HCT116 (cell line): ENCODE measurements at regions not wholly inside any gene's neighbourhood (a gene's known extent, or its start where the extent isn't known, plus 50 kb on each side); places are given as distances from the start of the nearest gene placed in this dataset.

Experiments used
- ATAC-seq: fragments of 200-7000 bp; cut with Tn5 transposase; 2 replicates; pipeline ENCODE4 v1.9.1; 2020; ENCODE audit warnings: mild to moderate bottlenecking, moderate library complexity
- BruUV-seq: library from RNA; stranded (reverse); fragments of 400-500 nt; replicated peaks from 2 replicates; lab custom pipeline; 2021; lab: Mats Ljungman, UMichigan
- CTCF ChIA-PET: fragments of 300-600 bp; sonication (Branson Sonifier 250); formaldehyde crosslinking; loops from one replicate; lab custom pipeline; 2021; ENCODE audit warnings: antibody characterized with exemption; lab: Charles Lee
- POLR2A ChIA-PET: fragments of 300-600, 350-600 bp; sonication (Branson Sonifier 250); formaldehyde crosslinking; loops from one replicate; lab custom pipeline; 2021; ENCODE audit warnings: antibody characterized with exemption; lab: Charles Lee
- RAD21 ChIA-PET, 2 experiments: fragments of 300-600 bp; sonication (Branson Sonifier 250); formaldehyde crosslinking; loops; one replicate each; lab custom pipeline; 2023; ENCODE audit warnings: low total read pairs in 2 of 2; ENCODE audit not compliant: uncharacterized antibody in 2 of 2, unreplicated experiment in 2 of 2, low non-redundant PET in 1 of 2; lab: Charles Lee
- DNase-seq: peaks from one replicate; pipeline ENCODE4 v3.0.0-alpha.2; 2010; ENCODE audit warnings: low read depth, low spot score
- H2AFZ ChIP-seq: fragments of 200-600 bp; shearing (Covaris generic), sonication (generic); 2 replicates; pipeline ENCODE4 v1.6.1; 2017; ENCODE audit warnings: low read depth, mixed run types, mixed read lengths, antibody characterized with exemption, low read length; ENCODE audit not compliant: poor library complexity, severe bottlenecking
- H3K27ac ChIP-seq: 2 replicates; pipeline ENCODE4 v1.5.1; 2012; ENCODE audit warnings: low read depth, low read length
- H3K27me3 ChIP-seq: fragments of 200-600 bp; sonication (generic); 2 replicates; pipeline ENCODE4 v1.6.1; 2016; ENCODE audit warnings: mixed run types, low read length, mixed read lengths; ENCODE audit not compliant: insufficient read depth
- H3K36me3 ChIP-seq, 2 experiments: fragments of 200-500 bp in 1 of 2; fragments of 200-600 bp in 1 of 2; sonication (Bioruptor generic) in 1 of 2; sonication (generic) in 1 of 2; 2 replicates each; pipeline versions ENCODE4 v1.5.1 to v1.6.1; 2014 to 2016; ENCODE audit warnings: low read length in 2 of 2, inconsistent platforms in 1 of 2, mixed read lengths in 1 of 2, mixed run types in 1 of 2; ENCODE audit not compliant: insufficient read depth in 2 of 2, control insufficient read depth in 1 of 2
- H3K4me1 ChIP-seq, 2 experiments: fragments of 200-600 bp in 1 of 2; sonication (generic) in 1 of 2; 2 replicates each; pipeline versions ENCODE4 v1.5.1 to v1.6.1; 2012 to 2017; ENCODE audit warnings: low read length in 2 of 2, inconsistent platforms in 1 of 2, mild to moderate bottlenecking in 1 of 2, mixed read lengths in 1 of 2, mixed run types in 1 of 2, moderate library complexity in 1 of 2; ENCODE audit not compliant: insufficient read depth in 2 of 2, control insufficient read depth in 1 of 2
- H3K4me2 ChIP-seq: fragments of 200-600 bp; sonication (generic); 2 replicates; pipeline ENCODE4 v1.6.1; 2017; ENCODE audit warnings: mixed run types, low read length, mixed read lengths
- H3K4me3 ChIP-seq, 2 experiments: fragments of 200-600 bp in 1 of 2; sonication (generic) in 1 of 2; replicated peaks in 1 of 2; 2 replicates each; pipeline ENCODE4 v1.5.1; 2011 to 2016; ENCODE audit warnings: low read length in 2 of 2, control low read depth in 1 of 2, low read depth in 1 of 2, mild to moderate bottlenecking in 1 of 2, mixed read lengths in 1 of 2, mixed run types in 1 of 2
- H3K79me2 ChIP-seq: fragments of 200-600 bp; sonication (generic); 2 replicates; pipeline ENCODE4 v1.6.1; 2017; ENCODE audit warnings: mild to moderate bottlenecking, mixed run types, low read length, moderate library complexity, mixed read lengths; ENCODE audit not compliant: insufficient read depth
- H3K9ac ChIP-seq: fragments of 200-600 bp; sonication (generic); 2 replicates; pipeline ENCODE4 v1.6.1; 2016; ENCODE audit warnings: low read length, mixed read lengths
- H3K9me2 ChIP-seq: fragments of 200-600 bp; sonication (generic), shearing (Covaris generic); 2 replicates; pipeline ENCODE4 v1.6.1; 2017; ENCODE audit warnings: mixed run types, mild to moderate bottlenecking, moderate library complexity; ENCODE audit not compliant: insufficient read depth
- H3K9me3 ChIP-seq, 2 experiments: fragments of 200-500 bp in 1 of 2; fragments of 200-600 bp in 1 of 2; sonication (Bioruptor generic) in 1 of 2; sonication (generic) in 1 of 2; 2 replicates each; pipeline ENCODE4 v1.6.1; 2014 to 2017; ENCODE audit warnings: low read length in 2 of 2, mixed read lengths in 2 of 2, inconsistent platforms in 1 of 2, low read depth in 1 of 2, mild to moderate bottlenecking in 1 of 2, mixed run types in 1 of 2, moderate library complexity in 1 of 2; ENCODE audit not compliant: control insufficient read depth in 1 of 2, insufficient read depth in 1 of 2
- H4K20me1 ChIP-seq: fragments of 200-600 bp; sonication (generic), shearing (Covaris generic); 2 replicates; pipeline ENCODE4 v1.6.1; 2017; ENCODE audit warnings: mixed run types, mild to moderate bottlenecking, moderate library complexity; ENCODE audit not compliant: insufficient read depth
- EGR1 ChIP-seq: IDR thresholded peaks from 2 replicates; pipeline ENCODE4 v1.6.1; 2012; ENCODE audit warnings: low read depth
- EZH2 ChIP-seq: fragments of 200-600 bp; sonication (generic); IDR thresholded peaks from 2 replicates; pipeline ENCODE4 v1.6.1; 2017; ENCODE audit warnings: antibody characterized with exemption, mixed run types
- EZH2phosphoT487 ChIP-seq: fragments of 200-600 bp; IDR thresholded peaks from 2 replicates; pipeline ENCODE4 v1.6.1; 2018; ENCODE audit warnings: antibody characterized with exemption, borderline replicate concordance
- FOSL1 ChIP-seq: IDR thresholded peaks from 2 replicates; pipeline ENCODE4 v1.6.1; 2012; ENCODE audit warnings: low read depth
- JUND ChIP-seq: IDR thresholded peaks from 2 replicates; pipeline ENCODE4 v1.6.1; 2012
- MAX ChIP-seq: IDR thresholded peaks from 2 replicates; pipeline ENCODE4 v1.6.1; 2012
- POLR2A ChIP-seq: IDR thresholded peaks from 2 replicates; pipeline ENCODE4 v1.7.0; 2011; ENCODE audit warnings: borderline replicate concordance; ENCODE audit not compliant: insufficient read depth, insufficient read length; ENCODE audit errors: extremely low read depth
- POLR2AphosphoS5 ChIP-seq: IDR thresholded peaks from 2 replicates; pipeline ENCODE4 v1.6.1; 2011; ENCODE audit warnings: mild to moderate bottlenecking, low read depth, low read length, moderate library complexity
- RAD21 ChIP-seq: IDR thresholded peaks from 2 replicates; pipeline ENCODE4 v1.6.1; 2012; ENCODE audit warnings: low read depth, mild to moderate bottlenecking
- REST ChIP-seq: IDR thresholded peaks from 2 replicates; pipeline ENCODE4 v1.6.1; 2012; ENCODE audit warnings: low read depth
- SIN3A ChIP-seq: IDR thresholded peaks from 2 replicates; pipeline ENCODE4 v1.6.1; 2012; ENCODE audit warnings: low read depth
- SP1 ChIP-seq: IDR thresholded peaks from 2 replicates; pipeline ENCODE4 v1.6.1; 2012; ENCODE audit warnings: low read depth
- YY1 ChIP-seq: IDR thresholded peaks from 2 replicates; pipeline ENCODE4 v1.6.1; 2011; ENCODE audit warnings: low read length, low read depth, moderate library complexity, mild to moderate bottlenecking; ENCODE audit not compliant: insufficient replicate concordance; ENCODE audit errors: extremely low read depth
- ZBTB33 ChIP-seq: IDR thresholded peaks from 2 replicates; pipeline ENCODE4 v1.6.1; 2011; ENCODE audit warnings: mild to moderate bottlenecking, low read length, moderate library complexity; ENCODE audit not compliant: insufficient replicate concordance; ENCODE audit errors: extremely low read depth
- ZNF274 ChIP-seq: fragments of 200-500 bp; sonication (Bioruptor generic); IDR thresholded peaks from 2 replicates; pipeline ENCODE4 v1.6.1; 2014; ENCODE audit warnings: mild to moderate bottlenecking, low read depth, low read length, inconsistent platforms
- intact Hi-C: fragments of 100-400 bp; cut with micrococcal nuclease; formaldehyde crosslinking; loops from 2 replicates; pipeline ENCODE4 v1.10.0; 2022

DNA sequence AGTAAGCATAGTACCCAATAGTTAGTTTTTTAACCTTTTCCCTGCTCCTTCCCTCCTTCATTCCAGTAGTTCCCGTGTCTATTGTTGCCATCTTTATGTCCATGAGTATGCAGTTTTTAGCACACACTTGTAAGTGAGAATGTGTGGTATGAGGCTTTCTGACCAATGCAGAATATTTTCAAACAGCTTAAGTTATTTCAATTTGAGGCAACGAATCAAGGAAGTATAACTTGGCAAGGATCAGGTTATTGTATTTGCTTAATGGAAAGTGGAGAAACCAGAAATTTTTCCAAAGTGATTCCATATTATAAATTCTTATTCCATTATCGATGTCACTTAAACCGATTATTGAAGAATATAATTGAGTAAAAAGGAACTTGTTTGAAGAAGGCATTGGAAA lies 954.8 kb downstream of the GBE1 start:
- ChIA-PET RAD21 (no interaction called here), POLR2A (no interaction called here), CTCF (no interaction called here)
- Histone ChIP-seq H3K9me3 (peaks cover 6 to 9% of the 10 kb centered on the region in 2 experiments; a peak in 3 of 4 replicates), H3K4me1 (no peaks in the 10 kb centered on the region), H4K20me1 (no peaks in the 10 kb centered on the region), H3K9me2 (no peaks in the 10 kb centered on the region), H3K9ac (no peak overlapping the region), H3K4me3 (no peak overlapping the region), H3K36me3 (no peaks in the 10 kb centered on the region), H2AFZ (no peak overlapping the region), H3K27ac (no peak overlapping the region), H3K79me2 (no peaks in the 10 kb centered on the region), H3K4me2 (no peak overlapping the region), H3K27me3 (no peaks in the 10 kb centered on the region)
- TF ChIP-seq ZBTB33, result no peak
- TF ChIP-seq FOSL1, result no peak
- TF ChIP-seq ZNF274, result no peak
- TF ChIP-seq EZH2phosphoT487, result no peak
- no peak for TF ChIP-seq YY1
- TF ChIP-seq REST, result no peak
- TF ChIP-seq SIN3A, result no peak
- TF ChIP-seq EGR1, result no peak
- no peak for TF ChIP-seq JUND
- no peak for TF ChIP-seq RAD21
- TF ChIP-seq EZH2, result no peak
- no peak for TF ChIP-seq POLR2AphosphoS5
- TF ChIP-seq POLR2A, result no peak
- no peak for TF ChIP-seq SP1
- TF ChIP-seq MAX, result no peak
- DNase-seq (no peak), ATAC-seq (no peak)
- no TSS peak for BruUV-seq
- intact Hi-C loops, result no loop called here
